Activated T-cell treated with anti-CD3 and anti-CD28 coated beads, Interleukin-2, amount 50 U/mL, for 72 hours (primary cell): ENCODE measurements at regions not wholly inside any gene's neighbourhood (a gene's known extent, or its start where the extent isn't known, plus 50 kb on each side); places are given as distances from the start of the nearest gene placed in this dataset.

Experiments used
- ATAC-seq, 2 donors: fragments of 150-1000 bp; cut with Tn5 transposase; replicated peaks in 1 of 2; 2 replicates each; pipeline ENCODE4 v1.10.0; 2021; ENCODE audit warnings: moderate library complexity in 2 of 2, mild to moderate bottlenecking in 1 of 2
- DNase-seq, 2 donors: peaks; one replicate each; pipeline ENCODE4 v3.0.0; 2021 to 2022; ENCODE audit warnings: mixed read lengths in 1 of 2
- H3K27ac Mint-ChIP-seq: one replicate; pipeline ENCODE4 v1.8.0; 2022; ENCODE audit warnings: mild to moderate bottlenecking, moderate library complexity, mixed read lengths
- H3K27me3 Mint-ChIP-seq: one replicate; pipeline ENCODE4 v1.8.0; 2022; ENCODE audit warnings: low read depth, mixed read lengths
- H3K36me3 Mint-ChIP-seq, 2 donors: one replicate each; pipeline ENCODE4 v1.8.0; 2022; ENCODE audit warnings: mixed read lengths in 2 of 2, mild to moderate bottlenecking in 1 of 2; ENCODE audit not compliant: insufficient read depth in 2 of 2
- H3K4me1 Mint-ChIP-seq: one replicate; pipeline ENCODE4 v1.8.0; 2022; ENCODE audit warnings: low read depth, mixed read lengths
- H3K4me3 Mint-ChIP-seq, 2 donors: one replicate each; pipeline ENCODE4 v1.8.0; 2022; ENCODE audit warnings: mild to moderate bottlenecking in 2 of 2, mixed read lengths in 2 of 2, moderate library complexity in 2 of 2
- H3K9me3 Mint-ChIP-seq, 2 donors: one replicate each; pipeline ENCODE4 v1.8.0; 2022; ENCODE audit warnings: mixed read lengths in 2 of 2

GRCh38 chr20:39146394-39146793 is 184.2 kb downstream of the DHX35 start:
- no peak overlapping the region for H3K27ac Mint-ChIP-seq
- no peaks in the 10 kb centered on the region for H3K4me1 Mint-ChIP-seq
- no peak for DNase-seq
- peaks cover 7% of the 10 kb centered on the region for H3K27me3 Mint-ChIP-seq
- H3K9me3 Mint-ChIP-seq = no peaks in the 10 kb centered on the region
- peaks cover 0 to 2% of the 10 kb centered on the region in 2 donors for H3K36me3 Mint-ChIP-seq
- ATAC-seq = no peak
- H3K4me3 Mint-ChIP-seq = no peak overlapping the region

- DNase-seq (no peak), ATAC-seq (no peak)
- H3K4me1 Mint-ChIP-seq = no peaks in the 10 kb centered on the region
- H3K4me3 Mint-ChIP-seq = no peak overlapping the region
- H3K9me3 Mint-ChIP-seq = no peaks in the 10 kb centered on the region
- no peak overlapping the region for H3K27ac Mint-ChIP-seq
- peaks cover 7% of the 10 kb centered on the region for H3K27me3 Mint-ChIP-seq
- H3K36me3 Mint-ChIP-seq = peaks cover 0 to 2% of the 10 kb centered on the region in 2 donors
Observed at GRCh38 chr20:39145921-39146320, 183.8 kb downstream of the DHX35 start.

- no peak for DNase-seq
- peaks cover 12% of the 10 kb centered on the region for H3K27me3 Mint-ChIP-seq
- peaks cover 0 to 2% of the 10 kb centered on the region in 2 donors for H3K36me3 Mint-ChIP-seq
- no peak overlapping the region for H3K27ac Mint-ChIP-seq
- no peak for ATAC-seq
- no peaks in the 10 kb centered on the region for H3K9me3 Mint-ChIP-seq
- no peak overlapping the region for H3K4me3 Mint-ChIP-seq
- no peaks in the 10 kb centered on the region for H3K4me1 Mint-ChIP-seq
Observed at GRCh38 chr20:39144757-39145156, 182.6 kb downstream of the DHX35 start.

- DNase-seq (no peak), ATAC-seq (no peak)
- Mint-ChIP-seq H3K4me1 (no peaks in the 10 kb centered on the region), H3K27me3 (peaks cover 6% of the 10 kb centered on the region), H3K27ac (no peak overlapping the region), H3K9me3 (no peaks in the 10 kb centered on the region), H3K4me3 (no peak overlapping the region), H3K36me3 (peaks cover 0 to 2% of the 10 kb centered on the region in 2 donors)
Observed at GRCh38 chr20:39142407-39143096, 180.4 kb downstream of the DHX35 start.

- Mint-ChIP-seq H3K4me3 (no peak overlapping the region), H3K9me3 (no peaks in the 10 kb centered on the region), H3K4me1 (no peaks in the 10 kb centered on the region), H3K36me3 (no peaks in the 10 kb centered on the region), H3K27ac (no peak overlapping the region), H3K27me3 (peaks cover 6% of the 10 kb centered on the region)
- no peak for ATAC-seq
- DNase-seq = no peak
Observed at GRCh38 chr20:39137299-39137698, 175.2 kb downstream of the DHX35 start.

- no peaks in the 10 kb centered on the region for H3K4me1 Mint-ChIP-seq
- DNase-seq = no peak
- no peaks in the 10 kb centered on the region for H3K36me3 Mint-ChIP-seq
- no peak overlapping the region for H3K27ac Mint-ChIP-seq
- H3K4me3 Mint-ChIP-seq = no peak overlapping the region
- no peak for ATAC-seq
- H3K9me3 Mint-ChIP-seq = no peaks in the 10 kb centered on the region
- H3K27me3 Mint-ChIP-seq = peaks cover 6% of the 10 kb centered on the region
Observed at GRCh38 chr20:39136798-39137197, 174.7 kb downstream of the DHX35 start.

- Mint-ChIP-seq H3K27me3 (peaks cover 6% of the 10 kb centered on the region), H3K36me3 (no peaks in the 10 kb centered on the region), H3K4me1 (no peaks in the 10 kb centered on the region), H3K27ac (no peak overlapping the region), H3K4me3 (no peak overlapping the region), H3K9me3 (no peaks in the 10 kb centered on the region)
- DNase-seq = no peak
- ATAC-seq = no peak
Observed at GRCh38 chr20:39135885-39136544, 173.9 kb downstream of the DHX35 start.

GRCh38 chr20:39133201-39133600 is 171.1 kb downstream of the DHX35 start:
- ATAC-seq (no peak), DNase-seq (no peak)
- Mint-ChIP-seq H3K9me3 (no peaks in the 10 kb centered on the region), H3K27ac (no peak overlapping the region), H3K4me3 (no peak overlapping the region), H3K4me1 (no peaks in the 10 kb centered on the region), H3K36me3 (no peaks in the 10 kb centered on the region), H3K27me3 (no peaks in the 10 kb centered on the region)

- no peaks in the 10 kb centered on the region for H3K27me3 Mint-ChIP-seq
- no peak overlapping the region for H3K4me3 Mint-ChIP-seq
- H3K36me3 Mint-ChIP-seq = no peaks in the 10 kb centered on the region
- no peak for ATAC-seq
- H3K27ac Mint-ChIP-seq = no peak overlapping the region
- no peak for DNase-seq
- H3K9me3 Mint-ChIP-seq = no peaks in the 10 kb centered on the region
- H3K4me1 Mint-ChIP-seq = no peaks in the 10 kb centered on the region
Observed at GRCh38 chr20:39132511-39132910, 170.4 kb downstream of the DHX35 start.

- H3K27ac Mint-ChIP-seq = no peak overlapping the region
Observed at GRCh38 chr20:39132093-39132492, 169.9 kb downstream of the DHX35 start.

GRCh38 chr20:39130627-39131026 is 168.5 kb downstream of the DHX35 start:
- peaks cover 5% of the 10 kb centered on the region for H3K27me3 Mint-ChIP-seq
- ATAC-seq = no peak
- H3K4me1 Mint-ChIP-seq = no peaks in the 10 kb centered on the region
- H3K36me3 Mint-ChIP-seq = no peaks in the 10 kb centered on the region
- H3K4me3 Mint-ChIP-seq = no peak overlapping the region
- no peak for DNase-seq
- H3K9me3 Mint-ChIP-seq = no peaks in the 10 kb centered on the region
- no peak overlapping the region for H3K27ac Mint-ChIP-seq

More at GRCh38 chr20:39132093-39132492, 169.9 kb downstream of the DHX35 start:
- Mint-ChIP-seq H3K9me3 (no peaks in the 10 kb centered on the region), H3K4me1 (no peaks in the 10 kb centered on the region), H3K27me3 (no peaks in the 10 kb centered on the region), H3K36me3 (no peaks in the 10 kb centered on the region), H3K4me3 (no peak overlapping the region)
- DNase-seq = no peak
- ATAC-seq = no peak

GRCh38 chr20:39129523-39129922 is 167.4 kb downstream of the DHX35 start:
- Mint-ChIP-seq H3K36me3 (no peaks in the 10 kb centered on the region), H3K27me3 (peaks cover 10% of the 10 kb centered on the region), H3K9me3 (no peaks in the 10 kb centered on the region), H3K4me3 (no peak overlapping the region), H3K4me1 (no peaks in the 10 kb centered on the region), H3K27ac (no peak overlapping the region)
- DNase-seq (no peak), ATAC-seq (no peak)

- Mint-ChIP-seq H3K36me3 (no peaks in the 10 kb centered on the region), H3K4me1 (no peaks in the 10 kb centered on the region), H3K4me3 (no peak overlapping the region), H3K27ac (no peak overlapping the region), H3K9me3 (no peaks in the 10 kb centered on the region), H3K27me3 (peaks cover 41% of the 10 kb centered on the region)
- DNase-seq (no peak), ATAC-seq (no peak)
Observed at GRCh38 chr20:39124064-39124463, 161.9 kb downstream of the DHX35 start.

- H3K4me3 Mint-ChIP-seq = no peak overlapping the region
- no peaks in the 10 kb centered on the region for H3K4me1 Mint-ChIP-seq
- no peaks in the 10 kb centered on the region for H3K9me3 Mint-ChIP-seq
- no peaks in the 10 kb centered on the region for H3K36me3 Mint-ChIP-seq
- H3K27ac Mint-ChIP-seq = no peak overlapping the region
- ATAC-seq (no peak), DNase-seq (no peak)
- peaks cover 46% of the 10 kb centered on the region for H3K27me3 Mint-ChIP-seq
Observed at GRCh38 chr20:39123185-39123557, 161.0 kb downstream of the DHX35 start.
